IPS-18c (cell line): ENCODE measurements at regions not wholly inside any gene's neighbourhood (a gene's known extent, or its start where the extent isn't known, plus 50 kb on each side); places are given as distances from the start of the nearest gene placed in this dataset.
"Not testable (repeated sequence)": the region's sequence is repeated elsewhere in the genome, so short reads cannot be mapped to it uniquely, and the experiment has no call there.

Experiments used
- H3K4me3 ChIP-seq: 2 replicates; pipeline ENCODE4 v1.7.0; 2013; ENCODE audit warnings: low read depth, mild to moderate bottlenecking, low read length, moderate library complexity; ENCODE audit not compliant: insufficient read depth
- H3K9me3 ChIP-seq: one replicate; pipeline ENCODE4 v1.6.1; 2013; ENCODE audit warnings: mild to moderate bottlenecking, low read length, moderate library complexity; ENCODE audit not compliant: control insufficient read depth, insufficient read depth

- Histone ChIP-seq H3K4me3 (no peak overlapping the region), H3K9me3 (no peaks in the 10 kb centered on the region)
Measured at GRCh38 chr13:90721937-90722336, 625.5 kb upstream of the MIR17HG start.

- Histone ChIP-seq H3K9me3 (no peaks in the 10 kb centered on the region), H3K4me3 (no peak overlapping the region)
Measured at GRCh38 chr13:90723381-90723780, 624.1 kb upstream of the MIR17HG start.

- Histone ChIP-seq H3K4me3 (no peak overlapping the region), H3K9me3 (no peaks in the 10 kb centered on the region)
Measured at GRCh38 chr13:90726375-90726774, 621.1 kb upstream of the MIR17HG start.

GRCh38 chr13:90732049-90732448 lies 615.4 kb upstream of the MIR17HG start:
- H3K4me3 ChIP-seq, result no peak overlapping the region

GRCh38 chr13:90734497-90734896 lies 613.0 kb upstream of the MIR17HG start:
- H3K9me3 ChIP-seq, H3K4me3 ChIP-seq: not testable (repeated sequence)

More at GRCh38 chr13:90732049-90732448, 615.4 kb upstream of the MIR17HG start:
- H3K9me3 ChIP-seq, result no peaks in the 10 kb centered on the region

- Histone ChIP-seq H3K9me3 (no peaks in the 10 kb centered on the region), H3K4me3 (no peak overlapping the region)
Measured at GRCh38 chr13:90738881-90739280, 608.6 kb upstream of the MIR17HG start.

GRCh38 chr13:90740099-90740498 lies 607.4 kb upstream of the MIR17HG start:
- Histone ChIP-seq H3K4me3 (no peak overlapping the region), H3K9me3 (no peaks in the 10 kb centered on the region)

GRCh38 chr13:90742381-90742780 lies 605.1 kb upstream of the MIR17HG start:
- Histone ChIP-seq H3K4me3 (no peak overlapping the region), H3K9me3 (no peaks in the 10 kb centered on the region)

- no peaks in the 10 kb centered on the region for H3K9me3 ChIP-seq
Measured at GRCh38 chr13:90746230-90746629, 601.3 kb upstream of the MIR17HG start.

GRCh38 chr13:90750021-90750420 lies 597.5 kb upstream of the MIR17HG start:
- no peaks in the 10 kb centered on the region for H3K9me3 ChIP-seq
- H3K4me3 ChIP-seq, result no peak overlapping the region

More at GRCh38 chr13:90746230-90746629, 601.3 kb upstream of the MIR17HG start:
- no peak overlapping the region for H3K4me3 ChIP-seq

GRCh38 chr13:90751026-90751425 lies 596.5 kb upstream of the MIR17HG start:
- Histone ChIP-seq H3K4me3 (no peak overlapping the region), H3K9me3 (no peaks in the 10 kb centered on the region)

GRCh38 chr13:90752070-90752469 lies 595.4 kb upstream of the MIR17HG start:
- Histone ChIP-seq H3K4me3 (no peak overlapping the region), H3K9me3 (no peaks in the 10 kb centered on the region)

- no peak overlapping the region for H3K4me3 ChIP-seq
- no peaks in the 10 kb centered on the region for H3K9me3 ChIP-seq
Measured at GRCh38 chr13:90757127-90757680, 590.3 kb upstream of the MIR17HG start.

- Histone ChIP-seq H3K9me3 (no peaks in the 10 kb centered on the region), H3K4me3 (no peak overlapping the region)
Measured at GRCh38 chr13:90760639-90761038, 586.8 kb upstream of the MIR17HG start.

GRCh38 chr13:90763476-90764150 lies 583.9 kb upstream of the MIR17HG start:
- Histone ChIP-seq H3K9me3 (no peaks in the 10 kb centered on the region), H3K4me3 (no peak overlapping the region)

- no peak overlapping the region for H3K4me3 ChIP-seq
- no peaks in the 10 kb centered on the region for H3K9me3 ChIP-seq
Measured at GRCh38 chr13:90766386-90766902, 581.0 kb upstream of the MIR17HG start.

GRCh38 chr13:90768116-90768515 lies 579.4 kb upstream of the MIR17HG start:
- no peaks in the 10 kb centered on the region for H3K9me3 ChIP-seq
- H3K4me3 ChIP-seq, result no peak overlapping the region

- no peaks in the 10 kb centered on the region for H3K9me3 ChIP-seq
- H3K4me3 ChIP-seq, result no peak overlapping the region
Measured at GRCh38 chr13:90769387-90769786, 578.1 kb upstream of the MIR17HG start.

GRCh38 chr13:90770334-90770733 lies 577.2 kb upstream of the MIR17HG start:
- Histone ChIP-seq H3K4me3 (no peak overlapping the region), H3K9me3 (no peaks in the 10 kb centered on the region)
